Fibroblast of pulmonary artery (primary cell): ENCODE measurements at regions not wholly inside any gene's neighbourhood (a gene's known extent, or its start where the extent isn't known, plus 50 kb on each side); places are given as distances from the start of the nearest gene placed in this dataset.
"Not testable (repeated sequence)": the region's sequence is repeated elsewhere in the genome, so short reads cannot be mapped to it uniquely, and the experiment has no call there.

ENCODE experiments used
- DNase-seq: peaks from one replicate; pipeline ENCODE4 v3.0.0-alpha.2; 2010; ENCODE audit warnings: low read depth
- H3K4me3 ChIP-seq: replicated peaks from 2 replicates; pipeline ENCODE4 v1.5.1; 2011; ENCODE audit warnings: low read depth, mild to moderate bottlenecking, control low read depth, low read length, moderate library complexity
- TF ChIP-seq, protein P1 (sequence below): IDR thresholded peaks from 2 replicates; pipeline ENCODE4 v1.5.1; 2011; ENCODE audit warnings: mild to moderate bottlenecking, control low read depth, low read length, inconsistent platforms; ENCODE audit errors: missing control alignments

DNA sequence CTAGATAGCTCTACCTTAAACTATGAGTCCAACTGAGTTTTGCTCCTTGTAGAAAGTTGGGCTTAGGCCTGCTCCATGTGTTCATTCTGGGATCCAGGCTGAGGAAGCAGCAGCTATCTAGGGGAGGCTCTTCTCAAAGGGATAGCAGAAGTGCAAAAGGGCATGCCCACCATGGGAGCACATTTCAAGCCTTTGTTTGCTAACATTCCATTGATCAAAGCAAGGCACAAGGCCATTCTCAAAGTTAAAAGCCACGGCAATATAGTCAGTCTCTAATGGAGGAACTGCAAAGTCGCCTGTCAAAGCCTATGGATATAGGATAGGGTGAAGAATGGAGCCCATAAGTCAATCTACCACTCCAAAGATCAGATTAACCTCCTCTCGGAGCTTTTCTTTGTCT lies 488.1 kb upstream of the ARX start:
- H3K4me3 ChIP-seq, result no peak overlapping the region
- DNase-seq, result no peak
- TF ChIP-seq, protein P1, sequence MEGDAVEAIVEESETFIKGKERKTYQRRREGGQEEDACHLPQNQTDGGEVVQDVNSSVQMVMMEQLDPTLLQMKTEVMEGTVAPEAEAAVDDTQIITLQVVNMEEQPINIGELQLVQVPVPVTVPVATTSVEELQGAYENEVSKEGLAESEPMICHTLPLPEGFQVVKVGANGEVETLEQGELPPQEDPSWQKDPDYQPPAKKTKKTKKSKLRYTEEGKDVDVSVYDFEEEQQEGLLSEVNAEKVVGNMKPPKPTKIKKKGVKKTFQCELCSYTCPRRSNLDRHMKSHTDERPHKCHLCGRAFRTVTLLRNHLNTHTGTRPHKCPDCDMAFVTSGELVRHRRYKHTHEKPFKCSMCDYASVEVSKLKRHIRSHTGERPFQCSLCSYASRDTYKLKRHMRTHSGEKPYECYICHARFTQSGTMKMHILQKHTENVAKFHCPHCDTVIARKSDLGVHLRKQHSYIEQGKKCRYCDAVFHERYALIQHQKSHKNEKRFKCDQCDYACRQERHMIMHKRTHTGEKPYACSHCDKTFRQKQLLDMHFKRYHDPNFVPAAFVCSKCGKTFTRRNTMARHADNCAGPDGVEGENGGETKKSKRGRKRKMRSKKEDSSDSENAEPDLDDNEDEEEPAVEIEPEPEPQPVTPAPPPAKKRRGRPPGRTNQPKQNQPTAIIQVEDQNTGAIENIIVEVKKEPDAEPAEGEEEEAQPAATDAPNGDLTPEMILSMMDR, result no peak

DNA sequence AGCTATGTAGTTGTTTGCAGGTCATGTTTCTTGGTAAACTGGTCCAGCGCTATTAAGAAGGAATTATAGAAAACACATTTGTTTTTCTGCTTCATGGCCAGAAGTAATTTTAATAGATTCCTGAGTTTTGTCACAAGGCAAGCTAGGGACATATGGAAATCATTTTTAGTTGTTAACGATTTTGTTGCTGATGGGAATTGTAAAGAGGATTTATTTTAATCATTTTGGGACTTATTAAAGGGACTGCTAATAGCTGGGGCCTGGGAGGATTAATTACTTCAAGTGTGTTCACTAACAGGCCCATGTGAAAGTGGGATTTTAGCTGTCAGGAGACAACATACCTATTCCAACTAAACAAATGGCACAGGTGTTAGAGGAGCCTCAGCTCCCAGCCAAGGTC lies 492.0 kb upstream of the ARX start:
- no peak for DNase-seq
- H3K4me3 ChIP-seq, result no peak overlapping the region
- TF ChIP-seq, protein P1, result no peak

DNA sequence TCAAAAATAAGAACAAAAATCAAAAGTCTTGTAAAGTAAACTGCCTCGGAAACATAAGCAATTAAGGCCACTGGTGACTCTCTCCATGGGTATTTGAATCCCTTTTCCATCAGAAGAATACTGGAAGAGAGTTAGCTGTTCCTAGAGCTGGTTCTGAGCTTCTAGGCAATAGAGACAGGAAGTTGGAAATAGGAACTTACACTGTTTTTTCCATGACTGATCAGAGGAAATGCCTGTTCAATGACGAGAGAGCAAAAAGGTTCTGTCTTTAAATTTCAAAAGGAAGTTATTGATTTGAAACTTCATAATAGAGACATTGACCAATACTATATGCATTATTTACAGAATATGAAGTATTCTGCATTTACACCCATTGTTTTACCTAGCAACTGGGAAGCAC lies 503.5 kb upstream of the ARX start:
- peak; percentile 11 for DNase-seq
- no peak overlapping the region for H3K4me3 ChIP-seq
- TF ChIP-seq, protein P1, result no peak

DNA sequence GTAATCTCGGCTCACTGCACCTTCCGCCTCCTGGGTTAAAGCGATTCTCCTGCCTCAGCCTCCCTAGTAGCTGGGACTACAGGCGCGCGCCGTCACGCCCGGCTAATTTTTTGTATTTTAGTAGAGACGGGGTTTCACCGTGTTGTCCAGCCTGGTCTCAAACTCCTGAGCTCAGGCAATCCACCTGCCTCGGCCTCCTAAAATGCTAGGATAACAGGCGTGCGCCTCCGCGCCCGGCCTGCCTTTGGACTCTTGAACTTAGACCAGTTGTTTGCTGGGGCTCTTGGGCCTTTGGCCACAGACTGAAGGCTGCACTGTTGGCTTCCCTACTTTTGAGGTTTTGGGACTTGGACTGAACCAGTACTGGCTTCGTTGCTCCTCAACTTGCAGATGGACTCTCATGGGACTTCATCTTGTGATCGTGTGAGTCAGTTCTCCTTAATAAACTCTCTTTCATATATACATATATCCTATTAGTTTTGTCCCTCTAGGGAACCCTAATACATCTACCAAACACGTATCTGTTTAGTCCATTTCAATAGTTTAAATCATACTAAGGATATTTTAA lies 506.8 kb upstream of the ARX start:
- DNase-seq, H3K4me3 ChIP-seq: not testable (repeated sequence)

DNA sequence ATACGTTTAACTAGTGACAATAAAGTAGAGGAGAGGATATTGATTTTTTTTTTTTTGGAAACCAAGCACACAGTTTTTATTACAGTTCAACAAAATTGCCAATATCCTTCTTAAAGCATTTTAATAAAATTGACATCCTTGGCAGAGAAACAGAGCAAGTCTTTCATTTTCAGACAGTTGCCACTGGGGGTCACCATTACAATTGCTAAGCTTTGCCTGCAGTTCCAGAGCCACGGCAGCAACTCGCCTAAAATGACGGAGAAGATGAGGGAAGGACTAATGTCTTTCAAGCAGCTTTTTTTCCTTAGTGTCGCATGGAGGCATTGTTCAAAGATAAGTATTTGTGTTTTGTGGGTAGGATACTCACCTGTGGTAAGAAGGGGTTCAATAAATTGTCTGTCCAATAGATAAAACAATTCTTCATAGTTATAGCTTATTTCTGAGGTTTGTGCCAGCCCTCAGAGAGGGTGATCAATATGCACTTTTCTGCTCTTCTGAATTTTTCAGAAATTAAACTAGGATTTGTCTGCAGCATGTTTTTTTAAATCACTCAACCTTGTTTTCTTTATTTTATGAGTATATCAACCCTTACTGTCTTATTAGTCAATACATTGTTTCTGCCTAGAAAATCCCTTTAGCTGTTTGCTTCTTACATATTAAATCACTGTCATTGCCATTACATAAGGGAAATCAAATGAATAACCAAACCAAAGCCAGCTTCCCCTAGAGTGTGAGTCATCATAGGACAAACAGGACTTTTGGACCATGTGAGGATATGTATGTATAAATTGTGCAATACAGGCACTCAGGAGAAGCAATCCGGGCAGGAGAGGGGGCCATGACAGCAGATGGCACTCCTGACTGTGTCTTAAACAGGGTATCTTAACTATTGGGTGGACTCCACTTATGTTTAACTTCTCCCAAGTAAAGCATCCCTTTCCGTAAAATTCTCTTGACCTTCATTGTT lies 508.1 kb upstream of the ARX start:
- DNase-seq, result peak; percentile 77
- H3K4me3 ChIP-seq, result no peak overlapping the region
- TF ChIP-seq, protein P1, result peak; percentile 45

DNA sequence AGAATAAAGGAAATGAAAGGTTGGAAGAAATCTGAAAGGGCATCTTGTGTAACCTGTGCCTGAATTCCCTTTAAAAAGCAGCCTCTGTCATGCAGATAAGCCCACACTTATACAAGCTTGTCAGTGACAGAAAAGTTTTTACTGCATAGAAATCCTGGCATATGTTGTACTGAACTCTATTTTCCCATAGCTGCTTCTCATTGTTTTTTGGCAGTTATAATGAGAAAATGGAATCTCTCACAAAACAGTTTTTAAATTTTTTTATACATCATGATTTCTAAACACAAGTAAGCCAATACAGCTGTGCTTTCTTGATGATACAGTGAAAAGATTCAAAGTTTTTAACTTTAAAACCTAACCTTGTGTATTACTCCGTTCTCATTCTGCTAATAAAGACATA lies 511.4 kb upstream of the ARX start:
- DNase-seq, result no peak
- no peak overlapping the region for H3K4me3 ChIP-seq
- TF ChIP-seq, protein P1, result no peak

DNA sequence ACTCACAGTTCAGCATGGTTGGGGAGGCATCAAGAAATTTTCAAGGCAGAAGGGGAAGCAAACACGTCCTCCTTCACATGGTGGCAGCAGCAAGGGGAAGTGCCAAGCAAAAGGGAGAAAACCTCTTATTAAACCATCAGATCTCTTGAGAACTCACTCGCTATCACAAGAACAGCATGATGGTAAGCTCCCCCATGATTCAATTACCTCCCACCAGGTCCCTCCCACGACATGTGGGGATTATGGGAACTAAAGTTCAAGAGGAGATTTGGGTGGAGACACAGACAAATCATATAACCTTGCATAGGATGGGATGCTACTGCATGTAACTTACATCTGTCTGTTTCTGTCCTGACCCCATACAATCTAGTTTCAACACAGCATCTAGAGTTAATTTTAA lies 511.8 kb upstream of the ARX start:
- TF ChIP-seq, protein P1, result no peak
- H3K4me3 ChIP-seq, result no peak overlapping the region
- no peak for DNase-seq
